ENCODE measurements at regions not wholly inside any gene's neighbourhood (a gene's known extent, or its start where the extent isn't known, plus 50 kb on each side); places are given as distances from the start of the nearest gene placed in this dataset.

DNA sequence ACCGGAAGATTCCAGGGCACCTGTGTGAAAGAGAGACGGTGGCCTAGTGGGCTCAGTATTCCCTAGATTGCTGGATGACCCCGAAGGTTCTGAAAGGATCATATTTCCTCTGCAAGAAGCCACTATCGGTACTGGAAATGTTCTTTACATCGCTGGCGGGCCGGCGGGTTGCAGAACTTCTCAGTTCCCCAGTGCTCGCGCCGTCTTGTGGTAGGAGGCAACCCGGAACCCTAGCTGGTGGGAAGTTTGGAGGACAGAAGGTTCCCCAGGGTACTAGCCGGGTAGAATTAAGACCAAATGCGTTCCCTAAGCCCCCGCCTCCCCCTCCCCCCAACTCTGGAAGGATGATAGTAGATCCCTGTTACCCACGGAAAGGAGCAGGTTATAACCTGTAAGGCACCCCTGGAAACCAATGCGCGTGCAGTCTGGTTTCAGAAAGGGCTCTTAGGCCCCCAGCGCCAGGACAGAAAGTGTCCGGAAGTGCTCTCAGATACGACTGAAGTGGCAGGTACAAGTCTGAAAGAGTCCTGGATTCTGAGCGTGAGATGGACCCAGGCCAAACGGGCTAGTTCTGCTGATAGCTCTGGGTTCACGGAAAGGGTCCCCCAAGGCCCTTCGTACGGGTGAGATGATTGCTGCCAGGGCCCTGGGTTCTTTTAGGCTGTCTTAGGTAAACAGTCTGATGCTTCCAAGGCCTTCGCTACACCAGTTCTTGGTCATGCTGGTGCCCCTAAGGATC is 61.7 kb upstream of the DCAF8L1 start:
- no peak for TF ChIP-seq NFIC (IDR thresholded peaks at IDR 0.05)
- no peak for TF ChIP-seq CEBPB (IDR thresholded peaks at IDR 0.05)
- TF ChIP-seq, protein P1, sequence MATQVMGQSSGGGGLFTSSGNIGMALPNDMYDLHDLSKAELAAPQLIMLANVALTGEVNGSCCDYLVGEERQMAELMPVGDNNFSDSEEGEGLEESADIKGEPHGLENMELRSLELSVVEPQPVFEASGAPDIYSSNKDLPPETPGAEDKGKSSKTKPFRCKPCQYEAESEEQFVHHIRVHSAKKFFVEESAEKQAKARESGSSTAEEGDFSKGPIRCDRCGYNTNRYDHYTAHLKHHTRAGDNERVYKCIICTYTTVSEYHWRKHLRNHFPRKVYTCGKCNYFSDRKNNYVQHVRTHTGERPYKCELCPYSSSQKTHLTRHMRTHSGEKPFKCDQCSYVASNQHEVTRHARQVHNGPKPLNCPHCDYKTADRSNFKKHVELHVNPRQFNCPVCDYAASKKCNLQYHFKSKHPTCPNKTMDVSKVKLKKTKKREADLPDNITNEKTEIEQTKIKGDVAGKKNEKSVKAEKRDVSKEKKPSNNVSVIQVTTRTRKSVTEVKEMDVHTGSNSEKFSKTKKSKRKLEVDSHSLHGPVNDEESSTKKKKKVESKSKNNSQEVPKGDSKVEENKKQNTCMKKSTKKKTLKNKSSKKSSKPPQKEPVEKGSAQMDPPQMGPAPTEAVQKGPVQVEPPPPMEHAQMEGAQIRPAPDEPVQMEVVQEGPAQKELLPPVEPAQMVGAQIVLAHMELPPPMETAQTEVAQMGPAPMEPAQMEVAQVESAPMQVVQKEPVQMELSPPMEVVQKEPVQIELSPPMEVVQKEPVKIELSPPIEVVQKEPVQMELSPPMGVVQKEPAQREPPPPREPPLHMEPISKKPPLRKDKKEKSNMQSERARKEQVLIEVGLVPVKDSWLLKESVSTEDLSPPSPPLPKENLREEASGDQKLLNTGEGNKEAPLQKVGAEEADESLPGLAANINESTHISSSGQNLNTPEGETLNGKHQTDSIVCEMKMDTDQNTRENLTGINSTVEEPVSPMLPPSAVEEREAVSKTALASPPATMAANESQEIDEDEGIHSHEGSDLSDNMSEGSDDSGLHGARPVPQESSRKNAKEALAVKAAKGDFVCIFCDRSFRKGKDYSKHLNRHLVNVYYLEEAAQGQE (IDR thresholded peaks at IDR 0.05; ENCODE audit: low read depth): no peak
- TF ChIP-seq TAF1 (IDR thresholded peaks at IDR 0.05; ENCODE audit: low read depth): no peak
- no peak for TF ChIP-seq ZBTB7A (IDR thresholded peaks at IDR 0.05; ENCODE audit: low read depth)
- TF ChIP-seq CREB1 (IDR thresholded peaks at IDR 0.05; ENCODE audit: low read depth): no peak
- no peak for TF ChIP-seq RAD21 (IDR thresholded peaks at IDR 0.05; ENCODE audit: low read depth)
- TF ChIP-seq YY1 (IDR thresholded peaks at IDR 0.05; ENCODE audit: low read depth): no peak
- TF ChIP-seq, protein P2, sequence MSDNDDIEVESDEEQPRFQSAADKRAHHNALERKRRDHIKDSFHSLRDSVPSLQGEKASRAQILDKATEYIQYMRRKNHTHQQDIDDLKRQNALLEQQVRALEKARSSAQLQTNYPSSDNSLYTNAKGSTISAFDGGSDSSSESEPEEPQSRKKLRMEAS (IDR thresholded peaks at IDR 0.05): no peak
- TF ChIP-seq EGR1 (IDR thresholded peaks at IDR 0.05): no peak
- no peak for TF ChIP-seq TEAD4 (IDR thresholded peaks at IDR 0.05)
- no peak for TF ChIP-seq FOXM1 (IDR thresholded peaks at IDR 0.05; ENCODE audit: borderline replicate concordance, low read depth)
- TF ChIP-seq, protein P3, sequence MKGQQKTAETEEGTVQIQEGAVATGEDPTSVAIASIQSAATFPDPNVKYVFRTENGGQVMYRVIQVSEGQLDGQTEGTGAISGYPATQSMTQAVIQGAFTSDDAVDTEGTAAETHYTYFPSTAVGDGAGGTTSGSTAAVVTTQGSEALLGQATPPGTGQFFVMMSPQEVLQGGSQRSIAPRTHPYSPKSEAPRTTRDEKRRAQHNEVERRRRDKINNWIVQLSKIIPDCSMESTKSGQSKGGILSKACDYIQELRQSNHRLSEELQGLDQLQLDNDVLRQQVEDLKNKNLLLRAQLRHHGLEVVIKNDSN (IDR thresholded peaks at IDR 0.05): no peak
- no peak for TF ChIP-seq EP300 (IDR thresholded peaks at IDR 0.05; ENCODE audit: borderline replicate concordance)
- TF ChIP-seq TCF12 (IDR thresholded peaks at IDR 0.05; ENCODE audit: low read depth): no peak

DNA sequence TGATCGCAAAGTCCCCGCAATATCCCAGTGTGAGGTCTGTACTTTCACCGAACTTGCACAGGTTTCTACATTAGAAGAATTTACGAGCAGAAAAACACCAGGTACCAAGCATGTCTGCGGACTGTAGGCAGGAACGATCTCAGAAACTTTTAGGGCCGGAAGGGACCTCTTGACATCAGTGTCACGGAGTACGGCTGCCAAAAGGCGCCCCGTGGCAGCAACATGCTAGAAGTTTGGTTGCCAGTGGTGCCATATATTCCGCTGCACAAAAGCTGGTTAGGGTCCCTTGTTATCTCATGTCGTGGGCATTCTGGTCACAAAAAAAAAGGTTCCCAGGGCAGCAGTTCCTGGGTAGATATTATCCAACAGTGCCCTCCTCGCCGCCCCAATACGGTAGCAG is 61.0 kb upstream of the DCAF8L1 start:
- TF ChIP-seq YY1 (IDR thresholded peaks at IDR 0.05; ENCODE audit: low read depth): no peak
- TF ChIP-seq, protein P1 (IDR thresholded peaks at IDR 0.05; ENCODE audit: low read depth): no peak
- no peak for TF ChIP-seq TEAD4 (IDR thresholded peaks at IDR 0.05)
- TF ChIP-seq TCF12 (IDR thresholded peaks at IDR 0.05; ENCODE audit: low read depth): no peak
- TF ChIP-seq EGR1 (IDR thresholded peaks at IDR 0.05): no peak
- TF ChIP-seq RAD21 (IDR thresholded peaks at IDR 0.05; ENCODE audit: low read depth): no peak
- TF ChIP-seq CEBPB (IDR thresholded peaks at IDR 0.05): no peak
- TF ChIP-seq, protein P2 (IDR thresholded peaks at IDR 0.05): no peak
- TF ChIP-seq EP300 (IDR thresholded peaks at IDR 0.05; ENCODE audit: borderline replicate concordance): no peak
- no peak for TF ChIP-seq CREB1 (IDR thresholded peaks at IDR 0.05; ENCODE audit: low read depth)
- TF ChIP-seq, protein P3 (IDR thresholded peaks at IDR 0.05): no peak
- TF ChIP-seq ZBTB7A (IDR thresholded peaks at IDR 0.05; ENCODE audit: low read depth): no peak

DNA sequence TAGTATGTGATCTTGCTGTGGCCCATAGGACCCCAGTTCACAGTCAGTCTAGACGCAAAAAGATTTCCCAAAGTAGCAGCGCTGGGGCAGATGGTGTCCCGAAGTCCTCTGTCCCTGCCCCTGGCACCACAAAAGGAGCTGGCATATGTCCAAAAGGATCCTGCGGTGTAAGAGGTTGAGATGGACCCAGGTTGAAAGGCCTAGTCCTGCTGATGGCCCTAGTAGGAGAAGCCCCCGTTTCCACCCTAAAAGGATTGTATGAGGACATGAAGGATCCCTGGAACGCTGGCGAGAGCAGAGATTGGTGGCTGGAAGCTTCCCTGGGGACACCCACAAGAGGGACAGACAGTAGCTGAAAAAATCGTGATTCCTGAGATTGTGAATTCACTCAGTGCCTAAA is 58.0 kb upstream of the DCAF8L1 start:
- TF ChIP-seq ZBTB7A (IDR thresholded peaks at IDR 0.05; ENCODE audit: low read depth): no peak
- TF ChIP-seq TCF12 (IDR thresholded peaks at IDR 0.05; ENCODE audit: low read depth): no peak
- no peak for TF ChIP-seq NFIC (IDR thresholded peaks at IDR 0.05)
- no peak for TF ChIP-seq TAF1 (IDR thresholded peaks at IDR 0.05; ENCODE audit: low read depth)
- no peak for TF ChIP-seq EP300 (IDR thresholded peaks at IDR 0.05; ENCODE audit: borderline replicate concordance)
- no peak for TF ChIP-seq RAD21 (IDR thresholded peaks at IDR 0.05; ENCODE audit: low read depth)
- TF ChIP-seq, protein P2 (IDR thresholded peaks at IDR 0.05): no peak
- TF ChIP-seq, protein P1 (IDR thresholded peaks at IDR 0.05; ENCODE audit: low read depth): no peak
- TF ChIP-seq EGR1 (IDR thresholded peaks at IDR 0.05): no peak
- no peak for TF ChIP-seq CEBPB (IDR thresholded peaks at IDR 0.05)
